Endothelial cell (in vitro differentiated cells): ENCODE measurements at regions not wholly inside any gene's neighbourhood (a gene's known extent, or its start where the extent isn't known, plus 50 kb on each side); places are given as distances from the start of the nearest gene placed in this dataset.

Source experiments
- DNase-seq: peaks from one replicate; pipeline ENCODE4 v3.0.0; 2021; ENCODE audit warnings: low spot score
- H3K27ac Mint-ChIP-seq: one replicate; pipeline ENCODE4 v1.8.0; 2021; ENCODE audit warnings: mixed read lengths, inconsistent platforms; ENCODE audit not compliant: unreplicated experiment
- H3K27me3 Mint-ChIP-seq: one replicate; pipeline ENCODE4 v1.8.0; 2021; ENCODE audit warnings: mild to moderate bottlenecking, moderate library complexity, mixed read lengths, inconsistent platforms; ENCODE audit not compliant: unreplicated experiment
- H3K36me3 Mint-ChIP-seq: one replicate; pipeline ENCODE4 v1.8.0; 2021; ENCODE audit warnings: mild to moderate bottlenecking, low read depth, mixed read lengths, inconsistent platforms; ENCODE audit not compliant: unreplicated experiment
- H3K4me1 Mint-ChIP-seq: one replicate; pipeline ENCODE4 v1.8.0; 2021; ENCODE audit warnings: mild to moderate bottlenecking, mixed read lengths, inconsistent platforms; ENCODE audit not compliant: unreplicated experiment
- H3K4me3 Mint-ChIP-seq: one replicate; pipeline ENCODE4 v1.8.0; 2021; ENCODE audit warnings: mild to moderate bottlenecking, mixed read lengths, inconsistent platforms; ENCODE audit not compliant: unreplicated experiment
- H3K9me3 Mint-ChIP-seq: one replicate; pipeline ENCODE4 v1.8.0; 2021; ENCODE audit warnings: mixed read lengths, inconsistent platforms; ENCODE audit not compliant: unreplicated experiment
- CTCF ChIP-seq: fragments of 200-600 bp; sonication (generic); IDR thresholded peaks from one replicate; pipeline ENCODE4 v1.5.0; 2021; ENCODE audit warnings: antibody characterized with exemption; ENCODE audit not compliant: unreplicated experiment

DNA sequence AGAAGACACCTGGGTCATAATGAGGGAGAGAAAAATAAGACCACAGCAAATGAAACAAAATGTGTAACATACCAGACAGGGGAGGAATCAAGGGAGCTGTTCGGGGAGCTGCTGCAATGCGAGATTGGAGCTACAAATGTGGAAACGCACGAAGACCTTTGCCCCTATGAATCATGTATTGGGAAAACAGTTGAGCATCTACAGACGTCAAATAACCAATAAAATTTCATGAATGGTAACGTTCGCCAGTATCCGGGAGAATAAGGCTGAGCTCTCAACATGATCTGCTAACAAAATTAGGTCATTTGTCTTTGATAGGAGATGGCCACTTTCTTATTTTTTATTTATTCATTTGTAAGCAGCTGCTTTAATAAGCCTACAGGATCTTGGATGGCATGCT, 486.2 kb upstream of the RBFOX1 start:
- H3K36me3 Mint-ChIP-seq: peaks cover 4% of the 10 kb centered on the region
- TF ChIP-seq CTCF: no peak
- no peaks in the 10 kb centered on the region for H3K4me1 Mint-ChIP-seq
- peaks cover 50% of the 10 kb centered on the region for H3K9me3 Mint-ChIP-seq
- no peak overlapping the region for H3K4me3 Mint-ChIP-seq
- H3K27me3 Mint-ChIP-seq: peaks cover 8% of the 10 kb centered on the region
- no peak overlapping the region for H3K27ac Mint-ChIP-seq
- DNase-seq: no peak

GRCh38 chr16:6841392-6841791, 491.3 kb upstream of the RBFOX1 start:
- no peak overlapping the region for H3K4me3 Mint-ChIP-seq
- H3K27ac Mint-ChIP-seq: no peak overlapping the region
- peaks cover 3% of the 10 kb centered on the region for H3K36me3 Mint-ChIP-seq
- no peaks in the 10 kb centered on the region for H3K4me1 Mint-ChIP-seq
- DNase-seq: no peak
- peaks cover 38% of the 10 kb centered on the region for H3K9me3 Mint-ChIP-seq
- peaks cover 6% of the 10 kb centered on the region for H3K27me3 Mint-ChIP-seq
- no peak for TF ChIP-seq CTCF

- no peak overlapping the region for H3K27ac Mint-ChIP-seq
- H3K27me3 Mint-ChIP-seq: peaks cover 3% of the 10 kb centered on the region
- peaks cover 3% of the 10 kb centered on the region for H3K36me3 Mint-ChIP-seq
Measured at GRCh38 chr16:6837722-6838121, 494.9 kb upstream of the RBFOX1 start.

GRCh38 chr16:6836766-6837165, 495.9 kb upstream of the RBFOX1 start:
- Mint-ChIP-seq H3K4me3 (no peak overlapping the region), H3K27me3 (peaks cover 3% of the 10 kb centered on the region), H3K36me3 (peaks cover 3% of the 10 kb centered on the region), H3K27ac (no peak overlapping the region), H3K4me1 (no peaks in the 10 kb centered on the region), H3K9me3 (peaks cover 35% of the 10 kb centered on the region)
- no peak for TF ChIP-seq CTCF
- DNase-seq: no peak

More at GRCh38 chr16:6837722-6838121, 494.9 kb upstream of the RBFOX1 start:
- no peak for DNase-seq
- TF ChIP-seq CTCF: no peak
- no peak overlapping the region for H3K4me3 Mint-ChIP-seq
- peaks cover 27% of the 10 kb centered on the region for H3K9me3 Mint-ChIP-seq
- no peaks in the 10 kb centered on the region for H3K4me1 Mint-ChIP-seq

GRCh38 chr16:6835941-6836340, 496.7 kb upstream of the RBFOX1 start:
- Mint-ChIP-seq H3K4me3 (no peak overlapping the region), H3K4me1 (no peaks in the 10 kb centered on the region), H3K27me3 (peaks cover 3% of the 10 kb centered on the region), H3K9me3 (peaks cover 35% of the 10 kb centered on the region), H3K36me3 (peaks cover 3% of the 10 kb centered on the region), H3K27ac (no peak overlapping the region)
- no peak for TF ChIP-seq CTCF
- DNase-seq: no peak
